ENCODE measurements at regions not wholly inside any gene's neighbourhood (a gene's known extent, or its start where the extent isn't known, plus 50 kb on each side); places are given as distances from the start of the nearest gene placed in this dataset.
"Not testable (repeated sequence)": the region's sequence is repeated elsewhere in the genome, so short reads cannot be mapped to it uniquely, and the experiment has no call there.

DNA sequence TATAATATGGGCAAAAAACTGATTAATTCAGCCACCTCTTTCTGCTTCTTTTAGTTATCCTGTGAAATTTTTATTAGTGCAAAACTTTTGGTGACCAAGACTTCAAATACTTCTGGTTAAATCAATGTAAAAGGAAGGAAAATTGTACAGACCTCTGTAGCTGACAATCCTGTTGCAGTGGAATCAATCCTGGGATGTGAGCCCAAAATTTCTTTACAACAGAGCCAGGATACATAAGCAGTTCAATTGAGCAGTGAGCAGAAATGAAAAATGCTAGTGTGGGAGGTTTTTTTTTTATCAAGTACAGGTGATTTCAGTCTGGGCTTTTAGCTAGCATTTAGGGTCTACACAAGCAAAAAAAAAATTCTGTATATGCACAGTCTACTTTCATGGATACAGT lies 398.0 kb downstream of the OTOL1 start:
- H3K4me1 ChIP-seq (ENCODE audit: insufficient read depth, low read length): no peaks in the 10 kb centered on the region
- H3K36me3 ChIP-seq (ENCODE audit: insufficient read depth, low read length): no peaks in the 10 kb centered on the region
- H3K9ac ChIP-seq (ENCODE audit: low read depth, low read length): no peak overlapping the region
- H3K9me3 ChIP-seq (ENCODE audit: control insufficient read depth, insufficient read depth, low read length): peaks cover 3% of the 10 kb centered on the region; the same call in 1 of the 2 replicates

DNA sequence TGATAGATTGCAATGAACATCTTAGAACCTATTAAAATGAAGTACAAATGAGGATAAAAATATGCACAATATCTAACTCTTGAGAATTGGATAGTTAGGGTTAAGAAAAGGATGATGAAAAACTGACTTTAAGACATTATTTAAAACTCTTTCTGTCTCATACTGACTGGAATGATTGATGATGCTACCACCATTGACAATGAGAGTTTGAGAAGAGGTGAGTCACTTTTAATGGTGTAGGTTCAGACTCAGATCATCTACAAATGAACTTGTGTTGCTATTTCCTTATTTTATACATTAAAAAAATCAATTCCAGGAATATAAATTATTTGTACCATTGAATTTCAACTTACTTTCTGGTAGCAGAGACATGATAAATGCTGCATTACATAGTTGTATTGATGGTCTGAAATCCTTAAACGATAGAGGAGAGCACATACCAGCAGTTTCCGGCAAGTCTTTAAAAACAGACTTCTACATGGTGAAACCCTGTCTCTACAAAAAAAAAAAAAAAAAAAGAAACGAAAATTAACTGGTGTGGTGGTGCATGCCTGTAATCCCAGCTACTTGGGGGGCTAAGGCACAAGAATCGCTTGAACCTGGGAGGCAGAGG lies 409.0 kb downstream of the OTOL1 start:
- Histone ChIP-seq H3K9ac (ENCODE audit: low read depth, low read length) (no peak overlapping the region), H3K9me3 (ENCODE audit: control insufficient read depth, insufficient read depth, low read length) (no peaks in the 10 kb centered on the region), H3K36me3 (ENCODE audit: insufficient read depth, low read length) (no peaks in the 10 kb centered on the region), H3K4me1 (ENCODE audit: insufficient read depth, low read length) (no peaks in the 10 kb centered on the region)

DNA sequence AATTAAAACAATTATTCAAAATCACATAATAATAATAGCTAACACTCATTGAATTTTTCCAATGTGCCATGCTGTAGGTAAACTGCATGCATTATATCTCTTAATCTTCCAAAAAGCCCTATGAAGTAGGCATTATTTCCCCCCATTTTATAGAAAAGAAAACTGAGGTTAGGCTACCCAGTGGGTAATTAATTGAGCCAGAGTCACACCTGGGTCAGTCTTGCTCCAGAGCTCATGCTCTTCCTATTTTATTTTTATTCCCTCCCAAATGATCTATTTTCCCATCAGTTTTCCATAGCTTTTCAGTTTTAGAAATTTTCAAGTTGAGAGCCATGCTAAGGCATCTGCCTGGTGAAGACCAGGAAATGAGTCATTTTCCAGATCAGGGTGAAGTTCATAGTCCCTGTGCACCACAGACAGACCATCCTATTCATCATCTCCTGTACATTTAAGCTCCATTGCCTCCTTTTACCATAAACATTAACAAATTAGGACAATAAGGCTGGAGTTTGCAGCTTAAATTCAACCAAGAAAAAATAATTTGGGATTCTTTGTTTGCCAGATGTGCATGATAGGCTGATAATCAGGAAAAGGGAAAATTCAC lies 417.3 kb downstream of the OTOL1 start:
- Histone ChIP-seq H3K36me3 (ENCODE audit: insufficient read depth, low read length) (no peaks in the 10 kb centered on the region), H3K4me1 (ENCODE audit: insufficient read depth, low read length) (no peaks in the 10 kb centered on the region; the same call in 1 of the 2 replicates), H3K9me3 (ENCODE audit: control insufficient read depth, insufficient read depth, low read length) (no peaks in the 10 kb centered on the region), H3K9ac (ENCODE audit: low read depth, low read length) (no peak overlapping the region)

DNA sequence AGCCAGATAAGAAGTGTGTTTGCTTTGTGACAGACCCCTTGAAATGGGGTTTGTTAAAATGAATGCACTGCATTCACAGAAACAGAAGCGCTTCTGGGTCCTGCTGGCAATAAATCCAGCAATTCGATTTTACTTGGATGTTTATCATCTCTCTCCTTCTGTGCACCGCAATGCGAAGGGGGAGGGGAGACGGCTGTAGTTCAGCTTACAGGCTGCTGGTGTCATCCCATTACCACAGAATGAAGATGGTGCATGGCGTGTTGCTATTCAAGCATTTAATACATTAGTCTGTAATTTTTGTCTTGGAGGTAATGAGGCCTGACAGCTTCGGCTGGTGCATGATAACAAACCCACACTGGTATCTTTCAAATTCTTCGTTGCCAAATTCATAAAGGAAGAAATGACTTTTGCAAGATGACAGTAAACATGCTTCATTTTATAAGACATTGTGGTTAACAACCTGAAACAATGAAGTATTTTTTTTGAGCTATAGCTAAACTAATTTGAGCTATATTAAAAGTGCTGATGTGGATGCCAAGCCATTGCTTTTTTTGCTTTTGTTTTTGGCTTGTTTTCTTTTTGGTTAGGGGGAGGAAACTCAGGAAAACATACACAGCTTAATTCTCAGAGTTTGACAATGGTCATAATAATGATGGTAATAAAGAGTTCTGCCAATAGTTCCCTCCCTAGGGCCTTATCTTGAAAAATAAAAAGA lies 418.3 kb downstream of the OTOL1 start:
- Histone ChIP-seq H3K36me3 (ENCODE audit: insufficient read depth, low read length) (no peaks in the 10 kb centered on the region), H3K9me3 (ENCODE audit: control insufficient read depth, insufficient read depth, low read length) (peaks cover 6% of the 10 kb centered on the region; the same call in 1 of the 2 replicates), H3K9ac (ENCODE audit: low read depth, low read length) (no peak overlapping the region), H3K4me1 (ENCODE audit: insufficient read depth, low read length) (no peaks in the 10 kb centered on the region; the same call in 1 of the 2 replicates)

DNA sequence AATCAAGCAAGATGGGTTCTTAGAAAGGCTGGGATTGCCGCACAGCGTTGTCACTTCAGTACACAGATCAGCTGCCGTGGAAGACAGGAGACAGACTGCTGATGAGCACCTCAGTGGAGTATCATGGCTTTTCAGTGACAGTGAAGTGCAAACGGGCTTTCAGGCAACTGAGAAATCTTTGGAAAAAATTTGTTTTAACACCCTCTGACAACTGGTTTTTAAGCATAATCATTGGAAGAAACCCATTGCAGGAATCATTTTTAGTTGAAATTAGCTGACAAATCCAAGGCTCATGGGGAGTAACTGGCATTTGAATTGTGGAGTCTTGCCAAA lies 418.8 kb downstream of the OTOL1 start:
- Histone ChIP-seq H3K9me3 (ENCODE audit: control insufficient read depth, insufficient read depth, low read length) (peaks cover 6% of the 10 kb centered on the region; the same call in 1 of the 2 replicates), H3K4me1 (ENCODE audit: insufficient read depth, low read length) (no peaks in the 10 kb centered on the region; the same call in 1 of the 2 replicates), H3K9ac (ENCODE audit: low read depth, low read length) (no peak overlapping the region), H3K36me3 (ENCODE audit: insufficient read depth, low read length) (no peaks in the 10 kb centered on the region)

DNA sequence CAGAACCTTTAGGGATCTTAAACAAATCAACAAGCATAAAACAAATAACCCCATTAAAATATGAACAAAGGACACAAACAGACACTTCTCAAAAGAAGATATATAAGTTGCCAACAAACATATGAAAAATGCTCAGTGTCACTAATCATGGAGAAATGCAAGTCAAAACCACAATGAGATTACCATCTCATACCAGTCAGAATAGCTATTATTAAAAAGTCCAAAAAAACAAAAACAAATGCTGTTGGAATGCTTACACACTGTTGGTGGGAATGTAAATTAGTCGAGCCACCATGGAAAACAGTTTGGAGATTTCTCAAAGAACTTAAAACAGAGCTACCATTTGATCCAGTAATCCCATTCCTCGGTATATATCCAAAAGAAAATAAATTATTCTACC lies 423.6 kb downstream of the OTOL1 start:
- H3K9ac ChIP-seq (ENCODE audit: low read depth, low read length): no peak overlapping the region
- H3K4me1 ChIP-seq (ENCODE audit: insufficient read depth, low read length): no peaks in the 10 kb centered on the region
- no peaks in the 10 kb centered on the region for H3K36me3 ChIP-seq (ENCODE audit: insufficient read depth, low read length)
- peaks cover 6% of the 10 kb centered on the region; the same call in 1 of the 2 replicates for H3K9me3 ChIP-seq (ENCODE audit: control insufficient read depth, insufficient read depth, low read length)

DNA sequence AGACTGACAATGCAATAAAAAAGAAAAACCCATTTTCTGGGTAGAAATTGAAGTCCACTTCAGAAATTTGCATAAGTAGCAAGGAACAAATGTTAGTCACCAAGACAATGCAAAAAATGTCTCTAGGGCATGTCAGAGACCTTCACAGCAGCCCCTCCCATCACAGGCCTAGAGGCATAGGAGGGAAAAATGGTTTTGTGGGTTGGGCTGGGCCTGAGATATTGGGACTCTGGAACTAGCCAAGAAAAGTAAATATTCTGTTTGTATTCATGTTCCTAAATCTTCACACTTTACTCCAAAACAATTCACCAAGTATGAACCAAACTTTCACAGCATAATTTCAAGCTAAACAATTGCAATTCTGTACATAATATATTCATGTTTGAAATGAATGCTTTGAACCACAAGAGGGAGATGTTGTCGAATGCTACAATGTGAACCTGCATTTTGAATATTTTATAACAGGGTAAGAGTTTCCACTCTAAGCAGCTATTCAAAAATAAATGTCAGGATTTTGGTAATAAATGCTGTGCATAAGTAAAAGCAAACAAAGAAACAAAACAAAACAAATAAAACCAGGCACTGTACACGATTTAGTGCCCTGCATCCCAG lies 429.2 kb downstream of the OTOL1 start:
- H3K9me3 ChIP-seq (ENCODE audit: control insufficient read depth, insufficient read depth, low read length): no peaks in the 10 kb centered on the region
- no peaks in the 10 kb centered on the region for H3K4me1 ChIP-seq (ENCODE audit: insufficient read depth, low read length)
- no peak overlapping the region for H3K9ac ChIP-seq (ENCODE audit: low read depth, low read length)
- no peaks in the 10 kb centered on the region for H3K36me3 ChIP-seq (ENCODE audit: insufficient read depth, low read length)

DNA sequence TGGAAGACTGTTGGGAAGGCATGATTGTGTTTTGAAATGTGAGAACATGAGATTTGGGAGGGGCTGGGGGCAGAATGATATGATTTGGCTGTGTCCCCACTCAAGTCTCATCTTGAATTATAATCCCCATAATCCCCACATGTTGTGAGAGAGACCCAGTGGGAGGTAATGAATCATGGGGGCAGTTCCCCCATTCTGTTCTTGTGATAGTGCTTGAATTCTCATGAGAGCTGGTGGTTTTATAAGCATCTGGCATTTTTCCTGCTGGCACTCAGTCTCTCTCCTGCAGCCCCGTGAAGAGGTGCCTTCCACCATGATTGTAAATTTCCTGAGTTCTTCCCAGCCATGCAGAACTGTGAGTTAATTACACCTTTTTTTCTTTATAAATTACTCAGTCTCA lies 430.5 kb downstream of the OTOL1 start:
- Histone ChIP-seq H3K36me3 (ENCODE audit: insufficient read depth, low read length) (no peaks in the 10 kb centered on the region), H3K9ac (ENCODE audit: low read depth, low read length) (no peak overlapping the region), H3K4me1 (ENCODE audit: insufficient read depth, low read length) (no peaks in the 10 kb centered on the region), H3K9me3 (ENCODE audit: control insufficient read depth, insufficient read depth, low read length) (no peaks in the 10 kb centered on the region)

DNA sequence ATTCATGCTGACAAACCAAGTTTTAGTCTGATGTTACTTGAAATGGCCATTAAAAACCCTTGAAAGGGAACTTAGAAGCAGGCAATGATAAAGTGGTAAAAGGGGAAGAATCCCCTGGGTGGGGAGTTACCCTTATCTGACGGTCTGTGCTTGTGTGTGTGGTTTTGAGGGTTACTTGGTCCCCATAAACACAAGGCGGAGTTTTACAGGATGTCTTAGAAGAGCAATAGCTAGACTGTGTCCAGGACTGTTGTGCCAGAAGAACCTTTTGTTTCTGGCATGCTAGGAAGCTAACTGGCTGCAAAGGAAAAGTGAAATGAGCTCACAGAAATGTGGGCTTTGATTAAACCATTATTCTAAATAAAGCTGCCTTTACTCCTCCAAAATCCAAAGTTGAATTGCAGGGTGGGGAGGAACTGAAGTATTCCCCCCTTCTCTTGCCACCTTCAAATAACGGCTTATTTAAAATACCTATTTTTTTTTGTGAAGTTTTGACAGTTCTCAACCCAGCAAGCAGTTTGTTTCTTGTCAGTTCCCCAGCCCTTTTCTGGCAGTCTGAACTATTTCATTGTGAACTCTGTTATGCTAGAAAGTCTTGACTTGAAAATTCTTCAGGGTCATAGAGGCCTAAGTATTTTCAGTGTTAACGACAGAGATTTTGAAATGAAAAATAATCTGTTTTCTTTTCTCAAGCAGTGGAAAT lies 443.5 kb downstream of the OTOL1 start:
- Histone ChIP-seq H3K9me3 (ENCODE audit: control insufficient read depth, insufficient read depth, low read length) (no peaks in the 10 kb centered on the region; the same call in 1 of the 2 replicates), H3K36me3 (ENCODE audit: insufficient read depth, low read length) (no peaks in the 10 kb centered on the region), H3K4me1 (ENCODE audit: insufficient read depth, low read length) (no peaks in the 10 kb centered on the region), H3K9ac (ENCODE audit: low read depth, low read length) (no peak overlapping the region)

DNA sequence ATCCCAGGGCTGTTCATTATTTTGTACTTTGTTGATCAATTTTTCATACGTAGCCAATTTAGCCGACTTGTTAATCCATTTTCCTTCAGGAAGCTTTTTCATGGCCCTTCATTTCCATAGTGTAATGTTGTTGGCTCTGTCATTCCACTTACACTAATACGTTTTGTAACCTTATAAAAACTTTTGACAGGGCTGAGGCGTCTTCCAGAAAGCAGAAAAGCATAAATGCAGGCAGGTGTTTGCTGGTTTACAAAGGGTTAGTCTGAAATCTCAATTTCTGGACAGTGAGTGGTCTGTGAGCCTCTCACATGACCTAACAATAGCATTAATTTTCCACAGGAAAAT lies 444.0 kb downstream of the OTOL1 start:
- Histone ChIP-seq H3K36me3 (ENCODE audit: insufficient read depth, low read length) (no peaks in the 10 kb centered on the region), H3K9ac (ENCODE audit: low read depth, low read length) (no peak overlapping the region), H3K9me3 (ENCODE audit: control insufficient read depth, insufficient read depth, low read length) (no peaks in the 10 kb centered on the region; the same call in 1 of the 2 replicates)

DNA sequence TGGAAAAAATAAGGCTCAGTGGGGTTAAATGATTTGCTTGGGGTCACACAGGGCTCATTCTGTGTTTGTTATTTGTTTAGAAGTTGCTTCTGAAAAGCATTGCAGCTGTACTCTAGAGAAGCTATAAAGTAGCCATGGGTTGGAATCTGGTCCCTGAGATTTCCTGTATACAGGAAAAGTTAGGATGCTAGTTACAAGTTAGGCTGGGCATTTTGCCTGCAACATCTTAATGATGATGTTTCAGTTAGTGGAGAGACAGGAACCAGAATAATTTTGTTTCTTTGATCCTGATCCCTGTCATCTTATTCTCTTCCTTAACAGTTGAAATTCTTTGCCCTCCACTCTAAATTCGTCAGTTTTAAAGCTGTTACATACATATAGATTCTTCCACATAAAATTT lies 445.3 kb downstream of the OTOL1 start:
- Histone ChIP-seq H3K9ac (ENCODE audit: low read depth, low read length) (no peak overlapping the region), H3K9me3 (ENCODE audit: control insufficient read depth, insufficient read depth, low read length) (no peaks in the 10 kb centered on the region), H3K36me3 (ENCODE audit: insufficient read depth, low read length) (no peaks in the 10 kb centered on the region), H3K4me1 (ENCODE audit: insufficient read depth, low read length) (no peaks in the 10 kb centered on the region)

More for the DNA sequence above, 444.0 kb downstream of the OTOL1 start:
- no peaks in the 10 kb centered on the region for H3K4me1 ChIP-seq (ENCODE audit: insufficient read depth, low read length)

DNA sequence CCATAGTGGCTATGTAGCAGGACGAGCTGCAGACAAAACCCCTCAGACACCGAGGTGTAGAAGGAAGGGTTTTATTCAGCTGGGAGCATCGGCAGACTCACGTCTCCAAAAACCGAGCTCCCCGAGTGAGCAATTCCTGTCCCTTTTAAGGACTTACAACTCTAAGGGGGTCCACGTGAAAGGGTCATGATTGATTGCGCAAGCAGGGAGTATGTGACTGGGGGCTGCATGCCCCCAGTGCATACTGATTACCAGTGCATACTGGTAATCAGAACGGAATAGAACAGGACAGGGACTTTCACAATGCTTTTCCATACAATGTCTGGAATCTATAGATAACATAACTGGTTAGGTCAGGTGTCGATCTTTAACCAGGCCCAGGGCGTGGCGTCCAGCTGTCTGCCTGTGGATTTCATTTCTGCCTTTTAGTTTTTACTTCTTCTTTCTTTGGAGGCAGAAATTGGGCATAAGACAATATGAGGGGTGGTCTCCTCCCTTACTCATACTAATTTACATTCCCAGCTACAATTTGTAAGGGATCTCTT lies 447.3 kb downstream of the OTOL1 start:
- not testable (repeated sequence) for H3K36me3 ChIP-seq (ENCODE audit: insufficient read depth, low read length); H3K9ac ChIP-seq (ENCODE audit: low read depth, low read length); H3K9me3 ChIP-seq (ENCODE audit: control insufficient read depth, insufficient read depth, low read length); H3K4me1 ChIP-seq (ENCODE audit: insufficient read depth, low read length)

DNA sequence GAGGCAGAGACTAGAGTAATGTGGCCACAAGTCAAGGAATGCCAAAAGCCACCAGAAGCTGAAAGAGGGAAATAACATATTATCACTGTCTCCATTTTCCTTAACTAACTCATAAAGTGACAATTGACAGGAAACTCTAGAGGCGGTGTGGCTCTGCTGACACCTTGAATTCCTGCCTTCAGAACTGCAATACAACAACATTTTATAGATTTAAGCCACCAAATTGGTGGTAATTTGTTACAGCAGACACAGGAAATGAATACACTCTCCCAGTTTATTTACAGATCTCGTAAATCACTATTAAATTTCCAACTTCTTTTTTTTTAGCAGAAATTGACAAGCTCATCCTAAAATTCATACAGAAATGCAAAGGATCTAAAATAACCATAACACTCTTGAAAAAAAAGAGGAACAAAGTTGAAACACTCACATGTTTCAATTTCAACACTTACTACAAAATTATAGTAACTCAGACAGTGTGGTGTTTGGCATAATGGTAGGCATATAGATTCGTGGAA lies 449.9 kb downstream of the OTOL1 start:
- Histone ChIP-seq H3K9ac (ENCODE audit: low read depth, low read length) (no peak overlapping the region), H3K4me1 (ENCODE audit: insufficient read depth, low read length) (no peaks in the 10 kb centered on the region), H3K9me3 (ENCODE audit: control insufficient read depth, insufficient read depth, low read length) (no peaks in the 10 kb centered on the region), H3K36me3 (ENCODE audit: insufficient read depth, low read length) (no peaks in the 10 kb centered on the region)

DNA sequence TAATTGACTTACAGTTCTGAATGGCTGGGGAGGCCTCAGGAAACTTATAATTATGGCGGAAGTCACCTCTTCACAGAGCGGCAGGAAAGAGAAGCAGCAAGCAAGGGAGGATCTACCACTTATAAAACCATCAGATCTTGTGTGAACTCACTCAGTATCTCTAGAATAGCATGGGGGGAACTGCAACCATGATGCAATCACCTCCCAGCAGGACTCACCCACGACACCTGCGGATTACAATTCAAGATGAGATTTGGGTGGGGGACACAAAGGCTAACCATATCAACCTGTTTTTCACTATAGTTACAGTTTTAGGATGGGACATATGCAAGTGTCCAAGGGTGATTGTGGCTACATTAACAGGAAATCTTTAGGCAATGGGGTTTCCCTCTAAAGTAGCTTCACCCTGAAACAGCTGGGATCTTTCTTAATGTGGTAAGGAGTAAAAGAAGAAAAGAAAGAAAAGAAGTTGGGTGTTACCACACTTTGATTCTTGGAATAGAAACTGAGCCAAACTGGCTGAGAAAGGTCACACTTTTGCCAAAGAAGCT lies 453.8 kb downstream of the OTOL1 start:
- Histone ChIP-seq H3K4me1 (ENCODE audit: insufficient read depth, low read length) (no peaks in the 10 kb centered on the region), H3K9ac (ENCODE audit: low read depth, low read length) (no peak overlapping the region), H3K9me3 (ENCODE audit: control insufficient read depth, insufficient read depth, low read length) (no peaks in the 10 kb centered on the region), H3K36me3 (ENCODE audit: insufficient read depth, low read length) (no peaks in the 10 kb centered on the region)
